ENCODE measurements at regions not wholly inside any gene's neighbourhood (a gene's known extent, or its start where the extent isn't known, plus 50 kb on each side); places are given as distances from the start of the nearest gene placed in this dataset.

GRCh38 chr16:52101246-52101645, 445.7 kb downstream of the TOX3 start:
- TF ChIP-seq EZH2 (IDR thresholded peaks at IDR 0.05; ENCODE audit: borderline replicate concordance, low read depth, low read length, severe bottlenecking), result no peak
- TF ChIP-seq, protein P1, sequence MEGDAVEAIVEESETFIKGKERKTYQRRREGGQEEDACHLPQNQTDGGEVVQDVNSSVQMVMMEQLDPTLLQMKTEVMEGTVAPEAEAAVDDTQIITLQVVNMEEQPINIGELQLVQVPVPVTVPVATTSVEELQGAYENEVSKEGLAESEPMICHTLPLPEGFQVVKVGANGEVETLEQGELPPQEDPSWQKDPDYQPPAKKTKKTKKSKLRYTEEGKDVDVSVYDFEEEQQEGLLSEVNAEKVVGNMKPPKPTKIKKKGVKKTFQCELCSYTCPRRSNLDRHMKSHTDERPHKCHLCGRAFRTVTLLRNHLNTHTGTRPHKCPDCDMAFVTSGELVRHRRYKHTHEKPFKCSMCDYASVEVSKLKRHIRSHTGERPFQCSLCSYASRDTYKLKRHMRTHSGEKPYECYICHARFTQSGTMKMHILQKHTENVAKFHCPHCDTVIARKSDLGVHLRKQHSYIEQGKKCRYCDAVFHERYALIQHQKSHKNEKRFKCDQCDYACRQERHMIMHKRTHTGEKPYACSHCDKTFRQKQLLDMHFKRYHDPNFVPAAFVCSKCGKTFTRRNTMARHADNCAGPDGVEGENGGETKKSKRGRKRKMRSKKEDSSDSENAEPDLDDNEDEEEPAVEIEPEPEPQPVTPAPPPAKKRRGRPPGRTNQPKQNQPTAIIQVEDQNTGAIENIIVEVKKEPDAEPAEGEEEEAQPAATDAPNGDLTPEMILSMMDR (IDR thresholded peaks at IDR 0.05; ENCODE audit: extremely low read depth in 1 of 2, insufficient read depth in 1 of 2, low read depth in 1 of 2, low read length in 2 of 2), result no peak
- TF ChIP-seq MYC (IDR thresholded peaks at IDR 0.05; ENCODE audit: low read depth, low read length), result no peak
- TF ChIP-seq, protein P2, sequence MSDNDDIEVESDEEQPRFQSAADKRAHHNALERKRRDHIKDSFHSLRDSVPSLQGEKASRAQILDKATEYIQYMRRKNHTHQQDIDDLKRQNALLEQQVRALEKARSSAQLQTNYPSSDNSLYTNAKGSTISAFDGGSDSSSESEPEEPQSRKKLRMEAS (IDR thresholded peaks at IDR 0.05; ENCODE audit: insufficient read depth, insufficient read length), result no peak
- no peak for TF ChIP-seq GATA2 (IDR thresholded peaks at IDR 0.05; ENCODE audit: insufficient read depth, insufficient read length, low read depth, low read length)
- TF ChIP-seq FOS (IDR thresholded peaks at IDR 0.05; ENCODE audit: borderline replicate concordance, insufficient read depth, low read length), result no peak
- TF ChIP-seq POLR2AphosphoS5 (IDR thresholded peaks at IDR 0.05; ENCODE audit: insufficient read depth, low read depth, low read length), result no peak
- TF ChIP-seq POLR2A (IDR thresholded peaks at IDR 0.05; ENCODE audit: low read depth, low read length), result no peak
- no peak for TF ChIP-seq JUN (IDR thresholded peaks at IDR 0.05; ENCODE audit: borderline replicate concordance, insufficient read depth, insufficient read length, low read depth)
- no peak overlapping the region for H3K9ac ChIP-seq (replicated peaks; ENCODE audit: extremely low read depth, insufficient read depth, low read length)
- dilution Hi-C loops (cut with MboI; ENCODE audit: extremely low pct_ligation_motif_present, low sequenced_read_pairs), result no loop called here
- no peak overlapping the region for H3K4me2 ChIP-seq (ENCODE audit: insufficient read depth, low read length)
- no peaks in the 10 kb centered on the region for H3K27me3 ChIP-seq (ENCODE audit: control insufficient read depth in 2 of 2, insufficient read depth in 2 of 2, low read length in 2 of 2)
- H2AFZ ChIP-seq (ENCODE audit: low read depth, low read length), result no peak overlapping the region
- no peaks in the 10 kb centered on the region for H3K36me3 ChIP-seq (ENCODE audit: control insufficient read depth in 2 of 2, extremely low read depth in 1 of 2, insufficient read depth in 2 of 2, low read length in 2 of 2)
- no peaks in the 10 kb centered on the region for H4K20me1 ChIP-seq (replicated peaks; ENCODE audit: control insufficient read depth, extremely low read depth, insufficient read depth, low read length)
- BruUV-seq (replicated peaks), result no TSS peak
- no peak for DNase-seq (ENCODE audit: low read depth, low spot score)
- H3K4me3 ChIP-seq (replicated peaks in 1 of 3; ENCODE audit: insufficient read depth in 1 of 3, low read depth in 1 of 3, low read length in 3 of 3), result no peak overlapping the region
- H3K9me1 ChIP-seq (replicated peaks; ENCODE audit: control insufficient read depth, extremely low read depth, insufficient read depth, low read length), result no peaks in the 10 kb centered on the region
- ChIA-PET CTCF (no interaction called here), POLR2A (no interaction called here)
- no peaks in the 10 kb centered on the region for H3K79me2 ChIP-seq (ENCODE audit: control insufficient read depth, insufficient read depth, low read length)
- no peak overlapping the region for H3K27ac ChIP-seq (ENCODE audit: insufficient read depth, low read depth, low read length)
- no peak for FAIRE-seq
- H3K9me3 ChIP-seq (replicated peaks; ENCODE audit: control insufficient read depth, insufficient read depth, low read length), result no peaks in the 10 kb centered on the region
- intact Hi-C loops (cut with micrococcal nuclease), result no loop called here
- H3K4me1 ChIP-seq (ENCODE audit: control insufficient read depth, extremely low read depth, insufficient read depth, low read length), result no peaks in the 10 kb centered on the region

Measured in endothelial cell of umbilical vein (primary cell).